HUDEP-2 (cell line): ENCODE measurements at regions not wholly inside any gene's neighbourhood (a gene's known extent, or its start where the extent isn't known, plus 50 kb on each side); places are given as distances from the start of the nearest gene placed in this dataset.

Source experiments
- DNase-seq, 76 experiments: peaks; one replicate each; lab custom pipeline; 2025; ENCODE audit not compliant: unreplicated experiment in 76 of 76; lab: John Stamatoyannopoulos, UW

GRCh38 chr1:87265786-87266185, 62.9 kb upstream of the LMO4 start:
- DNase-seq: no peak

GRCh38 chr1:87268111-87268510, 60.6 kb upstream of the LMO4 start:
- no peak for DNase-seq

- DNase-seq: no peak
Measured at GRCh38 chr1:87269921-87270320, 58.8 kb upstream of the LMO4 start.

- no peak for DNase-seq
Measured at GRCh38 chr1:87273291-87273690, 55.4 kb upstream of the LMO4 start.

- no peak for DNase-seq
Measured at GRCh38 chr1:87274851-87275250, 53.8 kb upstream of the LMO4 start.

- DNase-seq: no peak
Measured at GRCh38 chr1:87278825-87279535, 49.7 kb upstream of the LMO4 start.
